ENCODE measurements at regions not wholly inside any gene's neighbourhood (a gene's known extent, or its start where the extent isn't known, plus 50 kb on each side); places are given as distances from the start of the nearest gene placed in this dataset.

GRCh38 chr1:165040641-165041040, 315.9 kb downstream of the LMX1A start:
- no peaks in the 10 kb centered on the region for H4K20me1 ChIP-seq (replicated peaks; ENCODE audit: control insufficient read depth, insufficient read depth, low read length)
- FAIRE-seq (no peak), ATAC-seq (no peak), DNase-seq (ENCODE audit: extremely low read depth in 1 of 4, low spot score in 3 of 4) (no peak)
- no peaks in the 10 kb centered on the region for H3K79me2 ChIP-seq (ENCODE audit: control insufficient read depth, insufficient read depth, low read length)
- H3K9me3 ChIP-seq (replicated peaks; ENCODE audit: control insufficient read depth, insufficient read depth, low read depth, low read length), result no peaks in the 10 kb centered on the region
- intact Hi-C loops (cut with micrococcal nuclease), result no loop called here
- H3K27me3 ChIP-seq (ENCODE audit: control insufficient read depth in 2 of 2, insufficient read depth in 2 of 2, low read length in 2 of 2), result no peaks in the 10 kb centered on the region
- H3K36me3 ChIP-seq (ENCODE audit: control insufficient read depth, insufficient read depth, low read length), result no peaks in the 10 kb centered on the region
- no peak overlapping the region for H2AFZ ChIP-seq (ENCODE audit: low read depth, low read length)
- no peaks in the 10 kb centered on the region for H3K4me1 ChIP-seq (replicated peaks in 1 of 2; ENCODE audit: control insufficient read depth in 2 of 2, insufficient read depth in 2 of 2, low read length in 2 of 2)
- POLR2A ChIA-PET, result interaction anchor here (1.0 kb wide), 1 partner anchor 522 kb away, joined by 3 read pairs; no protein-coding TSS in a partner anchor
- no peak overlapping the region for H3K4me3 ChIP-seq
- CTCF ChIA-PET (ENCODE audit: low intra/inter-chr PET ratio), result no interaction called here
- TF ChIP-seq SMARCB1 (IDR thresholded peaks at IDR 0.05; ENCODE audit: insufficient read length, low read depth) (no peak), CREM (IDR thresholded peaks at IDR 0.05; ENCODE audit: low read depth) (no peak), TARDBP (IDR thresholded peaks at IDR 0.05) (no peak), ZNF644 (tag; IDR thresholded peaks at IDR 0.05; ENCODE audit: low read depth) (no peak), ELF2 (CRISPR knock-in tag; IDR thresholded peaks at IDR 0.05) (no peak), STAG1 (CRISPR knock-in tag; IDR thresholded peaks at IDR 0.05; ENCODE audit: borderline replicate concordance) (no peak), PHB (CRISPR knock-in tag; IDR thresholded peaks at IDR 0.05) (no peak), ZC3H11A (IDR thresholded peaks at IDR 0.05; ENCODE audit: low read depth, low read length) (no peak), SFPQ (IDR thresholded peaks at IDR 0.05; ENCODE audit: low read depth, low read length) (no peak)
- H3K9me1 ChIP-seq (ENCODE audit: control insufficient read depth, insufficient read depth, low read length), result no peaks in the 10 kb centered on the region
- no peak overlapping the region for H3K4me2 ChIP-seq (ENCODE audit: insufficient read depth, low read length)
- H3K9ac ChIP-seq (ENCODE audit: insufficient read depth in 1 of 2, low read depth in 2 of 2, low read length in 2 of 2), result no peak overlapping the region
- BruUV-seq (replicated peaks), result no TSS peak
- H3K27ac ChIP-seq (ENCODE audit: extremely low read depth, low read depth, low read length), result no peak overlapping the region
- in situ Hi-C loops (cut with MboI), result no loop called here
- WGBS (ENCODE audit: insufficient coverage, low coverage, missing lambda C conversion rate), result 4% methylated on average over 1 of the region's 1 CpG
